ENCODE measurements at regions not wholly inside any gene's neighbourhood (a gene's known extent, or its start where the extent isn't known, plus 50 kb on each side); places are given as distances from the start of the nearest gene placed in this dataset.

- Histone ChIP-seq H3K9me3 (ENCODE audit: low read depth) (no peaks in the 10 kb centered on the region), H3K9ac (no peak overlapping the region), H3K4me1 (peaks cover 7% of the 10 kb centered on the region), H3K4me3 (no peak overlapping the region), H4K20me1 (ENCODE audit: low read depth) (no peaks in the 10 kb centered on the region), H3K36me3 (no peaks in the 10 kb centered on the region), H3K4me2 (no peak overlapping the region), H3K79me2 (ENCODE audit: low read depth) (no peaks in the 10 kb centered on the region), H3K27ac (no peak overlapping the region), H3K27me3 (peaks cover 10% of the 10 kb centered on the region), H3F3A (ENCODE audit: low read depth) (no peaks in the 10 kb centered on the region), H2AFZ (replicated peaks) (no peak overlapping the region)
- no peak for DNase-seq (ENCODE audit: low spot score)
- peaks cover 9% of the 10 kb centered on the region for H3K9me3 Mint-ChIP-seq
- H3K27me3 Mint-ChIP-seq (ENCODE audit: insufficient read depth, low read depth) = peaks cover 15% of the 10 kb centered on the region
- peaks cover 3% of the 10 kb centered on the region for H3K4me1 Mint-ChIP-seq
- H3K4me3 Mint-ChIP-seq = no peak overlapping the region
- no peak overlapping the region for H3K27ac Mint-ChIP-seq
- TF ChIP-seq EZH2phosphoT487 (IDR thresholded peaks at IDR 0.05) = no peak
- TF ChIP-seq EZH2 (IDR thresholded peaks at IDR 0.05) = no peak
- TF ChIP-seq CTCF (IDR thresholded peaks at IDR 0.05) = no peak
- H3K36me3 Mint-ChIP-seq = no peaks in the 10 kb centered on the region
Observed at GRCh38 chr9:135198144-135198543, 110.7 kb downstream of the OLFM1 start.

GRCh38 chr9:135198586-135199285, 111.3 kb downstream of the OLFM1 start:
- peak; percentile 33 for DNase-seq (ENCODE audit: low spot score)

GRCh38 chr9:135199489-135199888, 112.0 kb downstream of the OLFM1 start:
- H3K27me3 ChIP-seq = peaks cover 10% of the 10 kb centered on the region
- H3K27ac Mint-ChIP-seq = no peak overlapping the region
- peaks cover 9% of the 10 kb centered on the region for H3K9me3 Mint-ChIP-seq
- H2AFZ ChIP-seq (replicated peaks) = no peak overlapping the region
- peaks cover 5% of the 10 kb centered on the region for H3K4me1 Mint-ChIP-seq
- no peaks in the 10 kb centered on the region for H4K20me1 ChIP-seq (ENCODE audit: low read depth)
- no peaks in the 10 kb centered on the region for H3F3A ChIP-seq (ENCODE audit: low read depth)
- no peak overlapping the region for H3K4me3 Mint-ChIP-seq
- peaks cover 7% of the 10 kb centered on the region for H3K4me1 ChIP-seq
- H3K36me3 ChIP-seq = no peaks in the 10 kb centered on the region
- H3K9me3 ChIP-seq (ENCODE audit: low read depth) = no peaks in the 10 kb centered on the region
- H3K4me2 ChIP-seq = no peak overlapping the region
- TF ChIP-seq CTCF (IDR thresholded peaks at IDR 0.05) = no peak
- TF ChIP-seq EZH2 (IDR thresholded peaks at IDR 0.05) = no peak
- no peak for TF ChIP-seq EZH2phosphoT487 (IDR thresholded peaks at IDR 0.05)
- no peak overlapping the region for H3K9ac ChIP-seq
- no peak for DNase-seq (ENCODE audit: low spot score)
- no peak overlapping the region for H3K27ac ChIP-seq
- no peaks in the 10 kb centered on the region for H3K36me3 Mint-ChIP-seq
- H3K79me2 ChIP-seq (ENCODE audit: low read depth) = no peaks in the 10 kb centered on the region
- H3K4me3 ChIP-seq = no peak overlapping the region
- peaks cover 15% of the 10 kb centered on the region for H3K27me3 Mint-ChIP-seq (ENCODE audit: insufficient read depth, low read depth)

More at GRCh38 chr9:135198586-135199285, 111.3 kb downstream of the OLFM1 start:
- H3K27ac ChIP-seq = no peak overlapping the region
- Mint-ChIP-seq H3K27me3 (ENCODE audit: insufficient read depth, low read depth) (peaks cover 16% of the 10 kb centered on the region), H3K27ac (no peak overlapping the region), H3K9me3 (peaks cover 9% of the 10 kb centered on the region), H3K4me1 (peaks cover 5% of the 10 kb centered on the region), H3K4me3 (no peak overlapping the region), H3K36me3 (no peaks in the 10 kb centered on the region)
- no peak overlapping the region for H3K4me2 ChIP-seq
- no peak overlapping the region for H3K4me3 ChIP-seq
- no peaks in the 10 kb centered on the region for H4K20me1 ChIP-seq (ENCODE audit: low read depth)
- H3K4me1 ChIP-seq = peaks cover 7% of the 10 kb centered on the region
- no peaks in the 10 kb centered on the region for H3F3A ChIP-seq (ENCODE audit: low read depth)
- H3K36me3 ChIP-seq = no peaks in the 10 kb centered on the region
- no peak overlapping the region for H3K9ac ChIP-seq
- TF ChIP-seq EZH2 (IDR thresholded peaks at IDR 0.05) = no peak
- no peak for TF ChIP-seq CTCF (IDR thresholded peaks at IDR 0.05)
- TF ChIP-seq EZH2phosphoT487 (IDR thresholded peaks at IDR 0.05) = no peak
- no peaks in the 10 kb centered on the region for H3K9me3 ChIP-seq (ENCODE audit: low read depth)
- no peaks in the 10 kb centered on the region for H3K79me2 ChIP-seq (ENCODE audit: low read depth)
- H3K27me3 ChIP-seq = peaks cover 10% of the 10 kb centered on the region
- H2AFZ ChIP-seq (replicated peaks) = no peak overlapping the region
